GM18858 (cell line): ENCODE measurements at regions not wholly inside any gene's neighbourhood (a gene's known extent, or its start where the extent isn't known, plus 50 kb on each side); places are given as distances from the start of the nearest gene placed in this dataset.
"Not testable (repeated sequence)": the region's sequence is repeated elsewhere in the genome, so short reads cannot be mapped to it uniquely, and the experiment has no call there.

Source experiments
- ATAC-seq: cut with Tn5 transposase; IDR thresholded peaks from one replicate; pipeline ENCODE4 v1.9.1; 2021; ENCODE audit not compliant: unreplicated experiment

DNA sequence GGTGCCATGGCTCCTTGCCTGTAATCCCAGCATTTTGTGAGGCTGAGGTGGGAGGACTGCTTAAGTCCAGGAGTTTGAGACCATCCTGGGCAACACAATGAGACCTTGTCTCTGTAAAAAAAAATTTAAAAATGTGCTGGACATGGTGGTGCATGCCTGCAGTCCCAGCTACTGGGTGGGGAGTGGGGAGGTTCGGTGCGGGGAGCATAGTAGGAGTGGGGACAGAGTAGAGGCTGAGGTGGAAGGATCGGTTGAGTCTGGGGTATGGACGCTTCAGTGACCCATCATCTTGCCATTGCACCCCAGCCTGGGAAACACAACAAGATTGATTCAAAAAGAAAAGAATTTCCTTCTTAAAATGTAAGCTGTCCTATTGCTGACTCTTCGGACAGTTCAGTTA, 1490.0 kb upstream of the GBE1 start:
- ATAC-seq: no peak

DNA sequence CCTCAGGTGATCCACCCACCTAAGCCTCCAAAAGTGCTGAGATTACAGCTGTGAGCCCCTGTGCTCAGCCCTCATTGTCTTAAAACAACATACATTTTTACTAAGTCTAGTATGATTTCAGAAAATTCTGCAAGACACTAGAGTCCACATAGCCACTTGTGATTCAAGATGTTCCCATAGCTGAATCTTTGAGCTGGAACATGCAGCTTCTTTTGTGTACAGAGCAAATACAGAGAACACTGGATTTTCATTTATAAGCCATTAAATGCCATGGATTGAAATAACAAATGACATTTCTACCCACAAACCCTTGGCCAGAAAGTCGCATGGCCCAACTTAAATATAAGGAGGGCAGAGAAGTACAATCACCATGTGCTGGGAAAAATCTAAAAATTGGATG, 1489.2 kb upstream of the GBE1 start:
- no peak for ATAC-seq

DNA sequence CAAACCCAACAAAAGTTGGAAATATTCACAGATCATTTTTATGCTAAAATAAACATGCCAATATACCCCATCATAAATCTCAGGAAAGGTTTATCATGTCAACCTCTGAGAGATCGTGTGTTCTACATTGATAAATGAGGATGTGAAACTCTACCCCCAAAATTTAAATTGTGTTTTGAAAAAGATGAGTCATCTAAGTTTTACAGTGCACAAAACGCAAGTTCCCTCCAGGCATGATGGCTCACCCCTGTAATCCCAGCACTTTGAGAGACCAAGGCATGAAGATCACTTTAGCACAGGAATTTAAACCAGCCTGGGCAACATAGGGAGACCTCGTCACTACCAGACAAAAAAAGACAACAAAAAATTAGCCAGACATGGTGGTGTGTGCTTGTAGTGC, 1487.0 kb upstream of the GBE1 start:
- ATAC-seq: peak; percentile 46

- ATAC-seq: no peak
Measured at GRCh38 chr3:83235180-83235814, 1473.9 kb upstream of the GBE1 start.

DNA sequence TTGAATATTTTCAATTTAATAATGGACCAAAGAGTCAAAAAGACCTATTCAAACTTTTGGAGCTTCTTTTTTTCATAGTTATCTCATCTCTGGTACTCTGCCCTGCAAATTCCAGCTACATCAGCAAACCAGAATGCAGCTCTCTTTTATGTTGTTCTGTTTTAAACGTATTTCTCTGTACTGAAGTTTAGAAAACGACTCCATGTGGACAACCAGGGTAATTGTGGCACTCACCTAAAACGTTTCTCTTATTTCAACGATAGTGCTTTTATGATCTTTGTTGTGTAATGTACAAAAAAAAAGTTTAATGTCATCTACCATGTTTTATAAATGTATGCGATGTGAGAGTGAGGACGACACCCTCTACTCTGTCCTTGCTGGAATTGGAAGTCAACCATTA, 1472.3 kb upstream of the GBE1 start:
- no peak for ATAC-seq

DNA sequence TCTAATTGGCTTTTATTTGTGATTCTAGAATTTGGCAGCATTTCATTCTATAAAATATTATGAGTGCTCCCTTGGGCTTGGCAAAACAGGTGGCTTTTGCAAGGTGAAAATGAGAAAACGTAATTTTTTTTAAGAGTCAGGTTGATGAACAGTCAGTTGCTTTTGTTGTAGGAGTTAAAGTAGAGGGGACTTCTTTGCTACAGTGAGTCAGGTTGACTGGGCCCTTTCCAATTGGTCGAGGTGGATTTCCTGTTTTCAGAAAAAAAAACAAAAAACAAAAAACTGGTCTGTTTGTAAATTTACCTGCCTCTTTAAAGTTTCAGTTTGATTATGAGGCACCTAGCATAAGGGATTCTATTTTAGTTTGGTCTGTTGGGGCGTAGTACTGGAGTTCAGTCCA, 1469.4 kb upstream of the GBE1 start:
- no peak for ATAC-seq

- no peak for ATAC-seq
Measured at GRCh38 chr3:83230376-83230775, 1468.9 kb upstream of the GBE1 start.

GRCh38 chr3:83226751-83227150, 1465.3 kb upstream of the GBE1 start:
- no peak for ATAC-seq

DNA sequence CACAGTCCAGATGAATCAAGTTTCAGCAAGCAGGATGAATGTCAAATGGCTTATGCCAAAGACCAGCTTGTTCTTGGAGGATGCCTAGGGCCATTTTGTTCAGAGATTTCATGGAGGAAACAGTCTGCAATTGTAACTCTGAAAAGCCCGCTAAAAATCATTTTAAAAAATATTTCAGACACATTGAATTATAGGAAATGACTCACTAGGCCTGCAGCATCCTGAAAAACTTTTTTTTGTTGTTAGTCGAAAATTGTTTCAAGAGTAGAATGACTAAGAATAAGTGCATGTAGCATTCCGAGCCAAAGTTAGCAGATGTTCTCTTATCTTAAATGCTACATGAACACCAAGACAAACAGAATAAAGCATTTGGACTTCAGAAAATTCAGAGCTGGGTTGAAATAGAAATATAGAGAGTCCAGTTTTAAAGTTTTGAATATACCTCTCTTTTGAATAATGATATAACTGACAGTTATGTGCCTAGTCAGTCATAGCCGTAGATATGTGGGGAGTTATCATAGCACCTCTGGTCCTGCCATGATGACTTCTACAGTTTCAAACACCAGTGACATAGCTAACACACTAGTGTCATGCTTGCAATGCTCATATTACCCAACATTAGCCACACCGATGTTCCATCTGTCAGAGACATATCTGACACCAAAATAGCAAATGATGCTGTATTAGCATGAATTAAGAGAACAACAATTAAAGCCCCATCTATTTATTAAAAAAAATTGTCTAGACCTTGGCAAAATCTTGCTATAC, 1462.8 kb upstream of the GBE1 start:
- ATAC-seq: no peak

DNA sequence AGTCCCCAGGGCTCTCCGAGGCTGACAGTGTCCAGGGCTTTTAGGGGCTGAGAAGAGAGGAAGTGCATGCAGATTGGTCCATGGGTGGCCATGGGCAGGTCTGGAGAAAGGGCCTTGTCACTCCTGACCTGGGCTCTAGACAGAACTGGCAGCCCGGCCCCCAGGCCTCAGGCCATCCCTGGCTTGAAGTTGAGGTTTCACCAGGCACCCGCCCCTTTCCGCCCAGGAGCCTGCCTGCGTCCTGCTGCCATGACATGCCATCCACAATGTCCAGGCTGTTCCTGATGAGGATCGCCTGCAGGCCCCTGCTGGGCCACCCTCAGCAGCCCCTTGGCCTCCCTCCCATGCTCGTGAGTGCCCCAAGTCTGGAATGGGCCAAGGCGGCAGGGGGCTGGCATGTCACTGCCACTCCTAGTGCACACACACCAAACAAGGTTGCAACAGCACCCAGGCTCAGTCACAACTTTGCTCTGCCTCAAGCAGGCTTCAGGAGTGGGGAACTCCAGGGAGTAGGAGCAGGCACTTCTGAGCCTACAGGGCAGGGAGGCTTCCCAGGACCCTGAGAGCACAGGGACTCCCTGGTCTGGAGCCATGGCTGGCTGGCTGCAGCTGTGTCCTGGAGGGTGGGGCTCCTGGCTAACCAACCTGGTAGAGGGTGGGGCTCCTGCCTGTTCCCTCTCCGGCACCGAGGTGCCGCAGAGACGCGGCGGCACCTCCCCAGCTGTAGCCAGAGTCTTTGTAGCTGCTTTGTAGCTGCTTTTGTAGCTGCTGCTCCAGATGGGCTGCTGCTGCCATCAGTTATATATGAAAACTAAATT, 1457.1 kb upstream of the GBE1 start:
- ATAC-seq: no peak

- ATAC-seq: not testable (repeated sequence)
Measured at GRCh38 chr3:83217595-83218118, 1456.2 kb upstream of the GBE1 start.

- ATAC-seq: no peak
Measured at GRCh38 chr3:83216919-83217594, 1455.6 kb upstream of the GBE1 start.

- ATAC-seq: no peak
Measured at GRCh38 chr3:83195243-83195642, 1433.8 kb upstream of the GBE1 start.

DNA sequence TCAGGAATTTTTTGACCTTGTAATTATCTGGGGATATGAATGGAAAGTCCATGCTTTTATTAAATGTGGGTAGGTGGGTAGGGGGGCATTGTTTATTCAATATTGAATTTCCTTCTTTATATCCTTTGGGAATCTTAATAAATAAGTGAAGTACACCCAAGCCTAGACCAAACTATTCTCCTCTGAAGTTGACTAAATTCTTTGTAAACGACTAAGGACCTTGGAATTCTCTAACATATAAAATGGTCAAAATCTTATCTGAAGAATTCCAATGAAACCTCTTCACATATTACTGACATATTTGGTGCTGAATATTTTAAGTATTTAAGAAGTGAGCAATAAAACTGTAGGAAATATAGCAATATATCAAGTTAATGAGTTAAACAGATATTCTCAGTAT, 1432.1 kb upstream of the GBE1 start:
- no peak for ATAC-seq

- ATAC-seq: no peak
Measured at GRCh38 chr3:83189634-83190033, 1428.2 kb upstream of the GBE1 start.

DNA sequence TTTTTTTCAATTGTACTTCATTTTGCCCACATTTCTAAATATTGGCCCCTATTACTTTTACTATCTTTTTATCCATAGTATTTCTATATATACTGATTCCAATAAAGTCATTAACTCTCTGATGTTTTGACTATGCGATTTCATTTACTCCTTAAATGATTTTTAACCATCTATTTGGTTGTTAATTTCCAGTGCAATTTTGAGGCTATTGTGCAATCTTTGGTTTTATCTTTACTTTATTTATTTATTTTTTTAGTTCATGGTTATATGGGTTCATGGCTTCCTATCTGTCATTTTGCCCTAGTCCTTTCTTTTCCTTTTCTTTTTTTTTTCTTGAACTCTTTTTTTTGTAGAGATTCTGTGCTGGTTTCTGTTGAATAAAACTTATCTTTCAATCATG, 1408.0 kb upstream of the GBE1 start:
- ATAC-seq: no peak

DNA sequence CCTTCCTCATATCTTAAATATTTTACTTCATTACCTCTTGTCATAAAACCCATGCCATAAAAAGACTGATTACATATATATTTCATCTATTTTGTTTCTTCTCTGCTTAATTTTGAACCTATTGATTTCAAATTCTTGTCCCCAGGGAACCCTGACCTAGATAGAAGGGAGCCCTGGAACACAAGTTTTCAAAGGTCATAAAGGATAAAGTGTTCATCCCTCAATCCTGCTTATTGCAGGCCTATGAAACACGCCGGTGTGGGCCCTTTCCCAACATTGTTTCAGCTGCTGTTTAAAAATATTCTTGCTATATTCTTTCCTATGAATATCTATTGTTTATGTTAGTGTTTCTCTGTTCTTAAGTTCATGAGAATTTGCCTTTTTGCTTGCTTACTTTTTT, 1389.5 kb upstream of the GBE1 start:
- ATAC-seq: no peak

- no peak for ATAC-seq
Measured at GRCh38 chr3:83140983-83141382, 1379.5 kb upstream of the GBE1 start.

DNA sequence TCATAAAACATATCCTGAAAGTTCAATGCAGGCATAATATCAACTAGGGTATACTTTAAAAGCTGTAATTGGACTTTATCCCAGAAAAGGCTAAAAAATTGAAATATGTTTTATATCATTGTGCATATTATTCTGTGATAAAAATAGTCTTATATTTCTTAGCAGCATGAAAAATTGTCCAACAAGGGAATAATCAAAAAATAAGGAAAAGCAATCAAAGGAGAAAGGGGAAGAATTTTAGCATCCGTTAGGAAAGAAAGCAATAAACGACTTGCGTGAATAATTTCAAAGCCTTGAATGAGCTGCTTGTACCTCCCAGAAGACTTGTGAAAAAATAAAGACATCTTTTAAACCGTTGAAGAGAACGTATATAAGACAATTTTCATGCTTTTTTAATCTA, 1369.8 kb upstream of the GBE1 start:
- ATAC-seq: no peak

DNA sequence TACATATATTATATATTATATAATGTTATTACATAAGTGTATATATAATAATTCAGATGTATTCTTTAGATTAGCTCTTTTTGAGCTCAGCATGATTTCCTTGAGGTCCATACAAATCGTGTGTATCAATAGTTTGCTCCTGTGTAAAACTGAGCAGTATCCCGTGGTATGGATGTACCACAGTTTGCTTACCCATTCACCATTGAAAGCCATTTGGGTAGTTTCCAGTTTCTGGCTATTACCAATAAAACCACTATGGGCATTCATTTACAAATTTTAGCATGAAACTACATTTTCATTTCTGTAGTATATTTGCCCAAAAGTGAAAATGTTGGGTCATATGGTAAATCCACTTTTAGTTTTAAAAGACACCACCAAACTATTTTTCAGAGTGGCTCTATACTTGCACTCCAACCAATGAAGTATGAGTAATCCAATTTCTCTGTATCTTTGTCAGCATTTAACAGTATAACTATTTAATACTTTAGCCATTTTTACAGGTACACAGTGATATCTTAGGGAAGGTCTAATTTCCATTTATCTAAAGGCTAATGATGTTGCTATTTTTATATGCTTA, 1361.4 kb upstream of the GBE1 start:
- no peak for ATAC-seq

DNA sequence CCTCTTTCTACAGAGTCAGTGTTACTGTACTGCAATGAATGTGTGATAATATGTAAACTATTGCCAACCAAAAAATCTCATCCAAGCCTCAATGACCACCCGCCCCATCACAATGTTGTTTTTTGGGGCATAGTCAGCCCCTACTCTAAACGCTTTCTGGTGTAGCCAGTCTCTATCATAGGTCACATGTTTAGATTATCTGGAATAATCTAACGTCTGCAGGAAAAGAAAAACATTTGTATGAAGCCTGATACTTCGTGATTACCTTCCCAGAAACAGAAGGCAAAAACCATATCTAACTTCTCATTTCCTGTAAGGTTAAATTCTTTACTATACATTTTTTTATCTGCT, 1331.8 kb upstream of the GBE1 start:
- ATAC-seq: no peak
